Thyroid gland (tissue), 4 donors: ENCODE measurements at regions not wholly inside any gene's neighbourhood (a gene's known extent, or its start where the extent isn't known, plus 50 kb on each side); places are given as distances from the start of the nearest gene placed in this dataset.

Experiments
- DNase-seq, 2 donors: peaks; one replicate each; pipeline ENCODE4 v3.0.0-alpha.2; 2019
- H3K27ac ChIP-seq, 3 donors: fragments of 200-600 bp; sonication (generic); 1 replicate in 2 of 3; 2 replicates in 1 of 3; pipeline ENCODE4 v1.5.1; 2016 to 2019; ENCODE audit warnings: mild to moderate bottlenecking in 1 of 3, moderate library complexity in 1 of 3
- H3K27me3 ChIP-seq: fragments of 200-600 bp; sonication (generic); one replicate; pipeline ENCODE4 v1.5.1; 2019
- H3K36me3 ChIP-seq, 2 donors: fragments of 200-600 bp; sonication (generic); one replicate each; pipeline ENCODE4 v1.5.1; 2016 to 2019
- H3K4me1 ChIP-seq, 2 donors: fragments of 200-600 bp; sonication (generic); one replicate each; pipeline ENCODE4 v1.5.1; 2017 to 2019
- H3K4me3 ChIP-seq, 3 donors: fragments of 200-600 bp; sonication (generic); replicated peaks in 1 of 3; 1 replicate in 2 of 3; 2 replicates in 1 of 3; pipeline ENCODE4 v1.5.1; 2016; ENCODE audit warnings: mild to moderate bottlenecking in 1 of 3
- H3K9me3 ChIP-seq: fragments of 200-600 bp; sonication (generic); one replicate; pipeline ENCODE4 v1.5.1; 2017
- POLR2A ChIP-seq, 2 donors: fragments of 450-650 bp; IDR thresholded peaks; one replicate each; pipeline ENCODE4 v1.6.1; 2017; ENCODE audit warnings: antibody characterized with exemption in 2 of 2, mild to moderate bottlenecking in 2 of 2, moderate library complexity in 1 of 2
- WGBS, 2 donors: methylation state at CpG; one replicate each; pipeline ENCODE4 v1.1.5; 2017; 5-methylcytosine and 5-hydroxymethylcytosine counted together
- intact Hi-C: fragments of 100-400 bp; cut with DNase I; formaldehyde crosslinking; loops from one replicate; pipeline ENCODE4 v1.15.1; 2023
- TF ChIP-seq, protein P1 (sequence below), 6 experiments: fragments of 200-600 bp in 3 of 6; fragments of 450-650 bp in 3 of 6; sonication (generic) in 3 of 6; IDR thresholded peaks; one replicate each; pipeline ENCODE4 v1.5.1; 2016 to 2019; ENCODE audit warnings: antibody characterized with exemption in 6 of 6, mild to moderate bottlenecking in 2 of 6, inconsistent platforms in 1 of 6, moderate library complexity in 1 of 6

DNA sequence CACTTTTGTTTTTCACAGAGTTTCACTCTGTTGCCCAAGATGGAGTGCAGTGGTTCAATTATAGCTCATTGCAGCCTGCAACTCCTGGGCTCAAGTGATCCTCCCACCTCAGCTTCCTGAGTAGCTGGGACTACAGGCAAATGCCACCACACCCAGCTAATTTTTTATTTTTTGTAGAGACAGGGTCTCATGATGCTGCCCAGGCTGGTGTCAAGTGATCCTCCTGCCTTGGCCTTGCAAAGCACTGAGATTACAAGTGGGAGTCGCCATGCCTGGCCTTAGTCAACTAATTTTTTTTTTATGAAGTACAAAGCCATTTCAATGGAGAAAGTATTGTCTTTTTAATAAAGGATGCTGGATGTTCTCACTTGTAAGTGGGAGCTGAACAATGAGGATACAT is 51.3 kb upstream of the UXT start:
- no peaks in the 10 kb centered on the region for H3K36me3 ChIP-seq
- no peak for TF ChIP-seq POLR2A (IDR thresholded peaks at IDR 0.05)
- TF ChIP-seq, protein P1, sequence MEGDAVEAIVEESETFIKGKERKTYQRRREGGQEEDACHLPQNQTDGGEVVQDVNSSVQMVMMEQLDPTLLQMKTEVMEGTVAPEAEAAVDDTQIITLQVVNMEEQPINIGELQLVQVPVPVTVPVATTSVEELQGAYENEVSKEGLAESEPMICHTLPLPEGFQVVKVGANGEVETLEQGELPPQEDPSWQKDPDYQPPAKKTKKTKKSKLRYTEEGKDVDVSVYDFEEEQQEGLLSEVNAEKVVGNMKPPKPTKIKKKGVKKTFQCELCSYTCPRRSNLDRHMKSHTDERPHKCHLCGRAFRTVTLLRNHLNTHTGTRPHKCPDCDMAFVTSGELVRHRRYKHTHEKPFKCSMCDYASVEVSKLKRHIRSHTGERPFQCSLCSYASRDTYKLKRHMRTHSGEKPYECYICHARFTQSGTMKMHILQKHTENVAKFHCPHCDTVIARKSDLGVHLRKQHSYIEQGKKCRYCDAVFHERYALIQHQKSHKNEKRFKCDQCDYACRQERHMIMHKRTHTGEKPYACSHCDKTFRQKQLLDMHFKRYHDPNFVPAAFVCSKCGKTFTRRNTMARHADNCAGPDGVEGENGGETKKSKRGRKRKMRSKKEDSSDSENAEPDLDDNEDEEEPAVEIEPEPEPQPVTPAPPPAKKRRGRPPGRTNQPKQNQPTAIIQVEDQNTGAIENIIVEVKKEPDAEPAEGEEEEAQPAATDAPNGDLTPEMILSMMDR (IDR thresholded peaks at IDR 0.05), result no peak
- 92 to 100% methylated on average over 1 of the region's 1 CpG for WGBS, 2 donors
- DNase-seq, result no peak
- intact Hi-C loops, result no loop called here
- no peak overlapping the region for H3K27ac ChIP-seq
- no peak overlapping the region for H3K4me3 ChIP-seq
- H3K4me1 ChIP-seq, result no peaks in the 10 kb centered on the region
- no peaks in the 10 kb centered on the region for H3K27me3 ChIP-seq
- no peaks in the 10 kb centered on the region for H3K9me3 ChIP-seq
